Ascending aorta (tissue), 2 donors: ENCODE measurements at regions not wholly inside any gene's neighbourhood (a gene's known extent, or its start where the extent isn't known, plus 50 kb on each side); places are given as distances from the start of the nearest gene placed in this dataset.

Source experiments
- DNase-seq, 2 donors: peaks; one replicate each; pipeline ENCODE4 v3.0.0-alpha.2; 2019; ENCODE audit warnings: low spot score in 2 of 2
- H3K27ac ChIP-seq, 2 donors: fragments of 200-600 bp; sonication (generic); one replicate each; pipeline ENCODE4 v1.5.1; 2016 to 2017; ENCODE audit warnings: mild to moderate bottlenecking in 1 of 2
- H3K27me3 ChIP-seq: fragments of 200-600 bp; sonication (generic); one replicate; pipeline ENCODE4 v1.5.1; 2017
- H3K36me3 ChIP-seq, 2 donors: fragments of 200-600 bp; sonication (generic); one replicate each; pipeline ENCODE4 v1.5.1; 2016
- H3K4me1 ChIP-seq, 2 donors: fragments of 200-600 bp; sonication (generic); one replicate each; pipeline ENCODE4 v1.5.1; 2016 to 2017; ENCODE audit warnings: mild to moderate bottlenecking in 1 of 2
- H3K4me3 ChIP-seq, 2 donors: fragments of 200-600 bp; sonication (generic); one replicate each; pipeline ENCODE4 v1.5.1; 2016 to 2017; ENCODE audit warnings: mild to moderate bottlenecking in 1 of 2
- H3K9me3 ChIP-seq, 2 donors: fragments of 200-600 bp; sonication (generic); one replicate each; pipeline ENCODE4 v1.5.1; 2016
- intact Hi-C: fragments of 100-400 bp; cut with DNase I; formaldehyde crosslinking; loops from one replicate; pipeline ENCODE4 v1.15.1; 2023
- TF ChIP-seq, protein P1 (sequence below), 3 experiments: fragments of 200-600 bp in 2 of 3; fragments of 450-650 bp in 1 of 3; sonication (generic) in 2 of 3; IDR thresholded peaks; one replicate each; pipeline ENCODE4 v1.5.1; 2016 to 2019; ENCODE audit warnings: antibody characterized with exemption in 3 of 3, mild to moderate bottlenecking in 1 of 3, moderate library complexity in 1 of 3

DNA sequence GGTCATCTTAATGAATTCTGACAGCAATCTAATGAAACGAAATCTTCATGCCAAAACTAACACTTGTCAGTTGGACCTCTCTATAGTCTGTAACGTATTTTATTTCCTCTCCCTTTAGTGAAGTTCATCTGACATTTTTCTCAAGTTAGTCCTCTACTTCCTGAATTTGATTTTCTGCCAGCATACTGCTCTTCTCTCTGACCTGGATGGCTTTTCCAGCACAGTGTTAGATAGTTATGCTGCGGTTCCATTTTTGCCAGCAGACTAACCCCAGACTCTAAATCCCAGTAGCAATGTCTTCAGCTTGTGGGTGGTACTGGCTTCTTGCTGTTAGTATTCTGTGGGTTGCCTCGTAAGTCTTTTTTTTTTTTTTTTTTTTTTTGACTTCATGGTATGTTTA lies 146.7 kb upstream of the VEGFC start:
- TF ChIP-seq, protein P1, sequence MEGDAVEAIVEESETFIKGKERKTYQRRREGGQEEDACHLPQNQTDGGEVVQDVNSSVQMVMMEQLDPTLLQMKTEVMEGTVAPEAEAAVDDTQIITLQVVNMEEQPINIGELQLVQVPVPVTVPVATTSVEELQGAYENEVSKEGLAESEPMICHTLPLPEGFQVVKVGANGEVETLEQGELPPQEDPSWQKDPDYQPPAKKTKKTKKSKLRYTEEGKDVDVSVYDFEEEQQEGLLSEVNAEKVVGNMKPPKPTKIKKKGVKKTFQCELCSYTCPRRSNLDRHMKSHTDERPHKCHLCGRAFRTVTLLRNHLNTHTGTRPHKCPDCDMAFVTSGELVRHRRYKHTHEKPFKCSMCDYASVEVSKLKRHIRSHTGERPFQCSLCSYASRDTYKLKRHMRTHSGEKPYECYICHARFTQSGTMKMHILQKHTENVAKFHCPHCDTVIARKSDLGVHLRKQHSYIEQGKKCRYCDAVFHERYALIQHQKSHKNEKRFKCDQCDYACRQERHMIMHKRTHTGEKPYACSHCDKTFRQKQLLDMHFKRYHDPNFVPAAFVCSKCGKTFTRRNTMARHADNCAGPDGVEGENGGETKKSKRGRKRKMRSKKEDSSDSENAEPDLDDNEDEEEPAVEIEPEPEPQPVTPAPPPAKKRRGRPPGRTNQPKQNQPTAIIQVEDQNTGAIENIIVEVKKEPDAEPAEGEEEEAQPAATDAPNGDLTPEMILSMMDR (IDR thresholded peaks at IDR 0.05), result no peak
- H3K27ac ChIP-seq, result no peak overlapping the region
- H3K4me1 ChIP-seq, result no peaks in the 10 kb centered on the region
- intact Hi-C loops, result no loop called here
- no peak overlapping the region for H3K4me3 ChIP-seq
- H3K36me3 ChIP-seq, result no peaks in the 10 kb centered on the region
- no peaks in the 10 kb centered on the region for H3K9me3 ChIP-seq
- H3K27me3 ChIP-seq, result no peaks in the 10 kb centered on the region
- no peak for DNase-seq

DNA sequence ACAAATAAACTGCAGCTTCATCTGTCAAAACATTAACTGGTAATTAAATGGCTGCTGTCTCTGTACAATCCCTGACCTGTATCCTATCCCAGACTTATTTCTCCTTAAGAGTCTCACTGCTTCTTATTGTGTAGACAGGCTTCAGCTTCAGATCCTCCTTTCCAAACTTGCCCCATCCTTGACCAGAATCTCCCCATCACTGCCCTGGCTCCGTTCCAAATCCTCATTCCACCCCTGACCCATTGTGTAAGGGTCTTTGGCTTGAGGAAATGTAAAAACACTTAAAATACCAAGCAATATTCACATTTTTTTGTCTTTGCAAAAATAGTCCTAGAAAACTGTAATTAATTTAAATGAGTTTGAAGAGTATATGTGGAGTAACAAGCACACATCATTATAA lies 152.6 kb upstream of the VEGFC start:
- intact Hi-C loops, result no loop called here
- H3K4me1 ChIP-seq, result no peaks in the 10 kb centered on the region
- TF ChIP-seq, protein P1 (IDR thresholded peaks at IDR 0.05), result no peak

DNA sequence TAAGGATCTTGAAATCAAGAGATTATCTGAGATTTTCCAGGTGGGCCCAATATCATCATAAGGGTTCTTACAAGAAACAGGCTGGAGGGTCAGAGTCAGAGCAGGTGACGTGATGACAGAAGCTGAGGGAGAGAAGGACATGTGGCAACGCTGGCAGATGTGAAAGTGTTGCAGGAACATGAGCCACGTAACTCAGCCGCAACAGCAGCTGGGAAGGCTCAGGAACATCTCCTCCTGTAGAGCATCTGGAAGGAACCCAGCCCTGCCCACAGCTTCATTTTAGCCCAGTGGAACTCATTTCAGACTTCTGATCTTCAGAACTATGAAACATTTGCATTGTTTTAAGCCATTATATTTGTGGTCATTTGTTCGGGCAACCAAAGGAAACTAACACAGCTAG lies 156.3 kb upstream of the VEGFC start:
- TF ChIP-seq, protein P1 (IDR thresholded peaks at IDR 0.05), result no peak
- Histone ChIP-seq H3K27me3 (no peaks in the 10 kb centered on the region), H3K9me3 (no peaks in the 10 kb centered on the region), H3K4me1 (no peaks in the 10 kb centered on the region), H3K27ac (no peak overlapping the region), H3K4me3 (no peak overlapping the region), H3K36me3 (no peaks in the 10 kb centered on the region)
- no peak for DNase-seq
- intact Hi-C loops, result no loop called here

More for the DNA sequence above, 152.6 kb upstream of the VEGFC start:
- Histone ChIP-seq H3K27me3 (no peaks in the 10 kb centered on the region), H3K36me3 (no peaks in the 10 kb centered on the region), H3K9me3 (no peaks in the 10 kb centered on the region), H3K4me3 (no peak overlapping the region), H3K27ac (no peak overlapping the region)
- no peak for DNase-seq

DNA sequence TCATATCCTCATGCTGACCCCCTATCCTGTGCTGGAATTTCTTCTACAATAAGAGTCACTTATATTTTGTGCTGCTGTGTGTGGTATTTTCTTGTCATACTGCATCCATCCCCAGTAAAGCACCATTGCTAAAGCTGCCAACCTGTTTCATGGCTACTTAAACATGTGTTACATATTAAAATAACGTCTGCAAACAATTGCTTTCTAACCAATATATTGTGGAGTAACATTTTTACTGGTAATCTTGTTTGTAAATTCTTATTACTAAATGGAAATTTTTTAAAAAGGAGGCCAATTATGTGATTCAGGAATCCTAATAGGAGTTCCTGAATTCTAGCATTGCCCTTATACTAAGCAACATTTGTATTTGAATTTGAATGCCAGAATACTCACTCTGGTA lies 160.3 kb upstream of the VEGFC start:
- H3K27me3 ChIP-seq, result no peaks in the 10 kb centered on the region
- intact Hi-C loops, result no loop called here

DNA sequence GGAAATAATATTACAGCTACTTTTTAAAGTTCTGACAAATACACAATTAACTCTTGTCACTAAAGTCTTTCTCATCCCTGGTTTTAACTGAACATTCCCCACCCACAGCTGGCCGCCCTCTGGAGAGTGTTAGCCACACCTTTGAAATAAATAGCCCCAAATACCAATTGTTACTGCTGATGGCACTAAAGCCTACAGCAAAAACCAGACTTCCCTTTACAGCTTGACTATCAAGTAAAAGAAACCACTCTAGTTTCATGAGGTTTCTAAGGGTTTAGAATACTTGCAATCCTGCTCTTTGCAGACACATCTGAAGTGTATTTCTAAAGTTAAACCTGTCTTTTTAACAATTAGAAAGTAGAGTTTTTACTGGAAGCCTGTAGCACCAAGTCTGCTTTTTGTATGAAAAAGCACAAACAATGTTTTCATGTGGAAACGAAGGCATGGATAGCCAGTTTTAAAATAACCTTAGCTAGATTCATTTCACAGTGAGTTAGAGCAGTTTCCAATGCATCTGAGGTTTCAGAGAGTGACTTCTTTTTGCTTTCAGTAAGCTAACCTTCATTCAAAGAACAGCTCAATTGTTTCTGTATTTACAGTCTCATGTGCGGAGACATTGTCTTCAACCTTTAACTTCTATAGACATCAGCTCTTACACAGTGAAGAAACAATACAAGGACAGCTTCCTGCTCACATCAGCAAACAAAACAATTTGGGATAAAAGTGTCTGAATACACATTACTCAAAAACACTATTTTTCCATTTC lies 164.8 kb upstream of the VEGFC start:
- H3K4me1 ChIP-seq, result no peaks in the 10 kb centered on the region
- H3K27ac ChIP-seq, result no peak overlapping the region
- H3K36me3 ChIP-seq, result no peaks in the 10 kb centered on the region
- intact Hi-C loops, result no loop called here
- H3K9me3 ChIP-seq, result no peaks in the 10 kb centered on the region
- no peaks in the 10 kb centered on the region for H3K27me3 ChIP-seq
- TF ChIP-seq, protein P1 (IDR thresholded peaks at IDR 0.05), result no peak
- no peak overlapping the region for H3K4me3 ChIP-seq
- DNase-seq, result no peak

More for the DNA sequence above, 160.3 kb upstream of the VEGFC start:
- Histone ChIP-seq H3K27ac (no peak overlapping the region), H3K4me3 (no peak overlapping the region), H3K4me1 (no peaks in the 10 kb centered on the region), H3K36me3 (no peaks in the 10 kb centered on the region), H3K9me3 (no peaks in the 10 kb centered on the region)
- no peak for DNase-seq
- TF ChIP-seq, protein P1 (IDR thresholded peaks at IDR 0.05), result no peak
